ENCODE measurements at regions not wholly inside any gene's neighbourhood (a gene's known extent, or its start where the extent isn't known, plus 50 kb on each side); places are given as distances from the start of the nearest gene placed in this dataset.
"Not testable (repeated sequence)": the region's sequence is repeated elsewhere in the genome, so short reads cannot be mapped to it uniquely, and the experiment has no call there.

GRCh38 chr12:131251336-131252101 is 297.8 kb downstream of the ADGRD1 start:
- no peak for DNase-seq

- DNase-seq, result no peak
Observed at GRCh38 chr12:131253376-131254026, 299.8 kb downstream of the ADGRD1 start.

- no peak for DNase-seq
Observed at GRCh38 chr12:131254374-131254773, 300.7 kb downstream of the ADGRD1 start.

GRCh38 chr12:131258398-131258797 is 304.7 kb downstream of the ADGRD1 start:
- no peak for DNase-seq

GRCh38 chr12:131260251-131260905 is 306.7 kb downstream of the ADGRD1 start:
- DNase-seq, result no peak

GRCh38 chr12:131260954-131261353 is 307.2 kb downstream of the ADGRD1 start:
- no peak for DNase-seq

- no peak for DNase-seq
Observed at GRCh38 chr12:131261906-131262305, 308.2 kb downstream of the ADGRD1 start.

- DNase-seq, result no peak
Observed at GRCh38 chr12:131263626-131264025, 309.9 kb downstream of the ADGRD1 start.

- DNase-seq, result peak; percentile 17
Observed at GRCh38 chr12:131264635-131265034, 310.9 kb downstream of the ADGRD1 start.

GRCh38 chr12:131266591-131267467 is 313.1 kb downstream of the ADGRD1 start:
- DNase-seq, result no peak

- no peak for DNase-seq
Observed at GRCh38 chr12:131267576-131267975, 313.9 kb downstream of the ADGRD1 start.

- peak; percentile 41 for DNase-seq
Observed at GRCh38 chr12:131268123-131268522, 314.4 kb downstream of the ADGRD1 start.

- not testable (repeated sequence) for DNase-seq
Observed at GRCh38 chr12:131268571-131268970, 314.9 kb downstream of the ADGRD1 start.

GRCh38 chr12:131269551-131269950 is 315.8 kb downstream of the ADGRD1 start:
- no peak for DNase-seq

- DNase-seq, result not testable (repeated sequence)
Observed at GRCh38 chr12:131269977-131270376, 316.3 kb downstream of the ADGRD1 start.

GRCh38 chr12:131271724-131272123 is 318.0 kb downstream of the ADGRD1 start:
- no peak for DNase-seq

- DNase-seq, result not testable (repeated sequence)
Observed at GRCh38 chr12:131272283-131272814, 318.6 kb downstream of the ADGRD1 start.

- no peak for DNase-seq
Observed at GRCh38 chr12:131273291-131273845, 319.7 kb downstream of the ADGRD1 start.

- no peak for DNase-seq
Observed at GRCh38 chr12:131274061-131274460, 320.4 kb downstream of the ADGRD1 start.

GRCh38 chr12:131274906-131275305 is 321.2 kb downstream of the ADGRD1 start:
- DNase-seq, result no peak

- DNase-seq, result no peak
Observed at GRCh38 chr12:131275824-131276223, 322.1 kb downstream of the ADGRD1 start.

- no peak for DNase-seq
Observed at GRCh38 chr12:131276501-131277185, 322.9 kb downstream of the ADGRD1 start.
